GM12878 (cell line): ENCODE measurements at regions not wholly inside any gene's neighbourhood (a gene's known extent, or its start where the extent isn't known, plus 50 kb on each side); places are given as distances from the start of the nearest gene placed in this dataset.

Experiments
- BACH1 ChIP-seq: fragments of 450-650 bp; IDR thresholded peaks from 2 replicates; pipeline ENCODE4 v1.6.1; 2017; ENCODE audit warnings: mild to moderate bottlenecking, borderline replicate concordance
- CTCF ChIP-seq, 3 experiments: IDR thresholded peaks in 2 of 3; conservative IDR thresholded peaks in 1 of 3; 2 replicates each; pipeline ENCODE4 v1.5.1; 2011; ENCODE audit warnings: low read depth in 3 of 3, low read length in 3 of 3, mild to moderate bottlenecking in 3 of 3, control low read depth in 2 of 3, moderate library complexity in 2 of 3, inconsistent platforms in 1 of 3, mixed read lengths in 1 of 3; ENCODE audit not compliant: control insufficient read depth in 2 of 3, insufficient read depth in 1 of 3; ENCODE audit errors: extremely low read depth in 1 of 3
- IKZF1 ChIP-seq: fragments of 450-650 bp; conservative IDR thresholded peaks from 2 replicates; pipeline ENCODE4 v1.6.1; 2017; ENCODE audit warnings: antibody characterized with exemption, mild to moderate bottlenecking
- JUND ChIP-seq: IDR thresholded peaks from 2 replicates; pipeline ENCODE4 v1.6.1; 2012; ENCODE audit warnings: low read depth, mild to moderate bottlenecking, low read length, improper control_type of control experiment, moderate library complexity
- MAX ChIP-seq: IDR thresholded peaks from 2 replicates; pipeline ENCODE4 v1.6.1; 2012; ENCODE audit warnings: low read depth, low read length, improper control_type of control experiment
- MYC ChIP-seq: IDR thresholded peaks from 2 replicates; pipeline ENCODE4 v1.6.1; 2011; ENCODE audit warnings: mild to moderate bottlenecking, low read length, moderate library complexity, inconsistent platforms; ENCODE audit not compliant: insufficient read depth, insufficient replicate concordance, insufficient read length, severe bottlenecking
- POLR2A ChIP-seq: IDR thresholded peaks from 2 replicates; pipeline ENCODE4 v1.6.1; 2011; ENCODE audit warnings: low read depth, mild to moderate bottlenecking, low read length
- RCOR1 ChIP-seq: conservative IDR thresholded peaks from 2 replicates; pipeline ENCODE4 v1.6.1; 2012; ENCODE audit warnings: low read depth, low read length, improper control_type of control experiment
- REST ChIP-seq: IDR thresholded peaks from 2 replicates; pipeline ENCODE4 v1.6.1; 2012; ENCODE audit warnings: mild to moderate bottlenecking, low read depth, low read length
- TAF1 ChIP-seq: IDR thresholded peaks from 2 replicates; pipeline ENCODE4 v1.6.1; 2011; ENCODE audit warnings: mild to moderate bottlenecking, low read depth, low read length, borderline replicate concordance
- USF2 ChIP-seq: IDR thresholded peaks from 2 replicates; pipeline ENCODE4 v1.6.1; 2011; ENCODE audit warnings: low read depth, low read length, improper control_type of control experiment, borderline replicate concordance
- ZBTB40 ChIP-seq: fragments of 450-650 bp; IDR thresholded peaks from 2 replicates; pipeline ENCODE4 v1.6.1; 2016; ENCODE audit warnings: mild to moderate bottlenecking, moderate library complexity, borderline replicate concordance
- ZNF687 ChIP-seq: fragments of 450-650 bp; IDR thresholded peaks from 2 replicates; pipeline ENCODE4 v1.6.1; 2017; ENCODE audit warnings: mild to moderate bottlenecking, moderate library complexity

- TF ChIP-seq BACH1 (no peak), ZBTB40 (no peak), ZNF687 (no peak), CTCF (IDR thresholded peaks at IDR 0.05 in 2 of 3, conservative IDR thresholded peaks at IDR 0.05 in 1 of 3; ENCODE audit: control insufficient read depth in 2 of 3, extremely low read depth in 1 of 3, insufficient read depth in 1 of 3, low read depth in 3 of 3, low read length in 3 of 3) (no peak), TAF1 (no peak), RCOR1 (no peak), MYC (no peak), IKZF1 (no peak), POLR2A (no peak), USF2 (no peak), REST (no peak), JUND (no peak), MAX (no peak)
These were observed 161.4 kb upstream of the PREP start for GRCh38 chr6:105564121-105564902.
